Calu3 (cell line): ENCODE measurements at regions not wholly inside any gene's neighbourhood (a gene's known extent, or its start where the extent isn't known, plus 50 kb on each side); places are given as distances from the start of the nearest gene placed in this dataset.

Experiments
- BruUV-seq: library from RNA; stranded (reverse); fragments of 400-500 nt; replicated peaks from 2 replicates; lab custom pipeline; 2021; lab: Mats Ljungman, UMichigan
- CTCF ChIA-PET: fragments of 300-600 bp; sonication (Branson Sonifier 250); formaldehyde crosslinking; loops from one replicate; lab custom pipeline; 2022; ENCODE audit warnings: antibody characterized with exemption; lab: Charles Lee
- DNase-seq: peaks from one replicate; pipeline ENCODE4 v3.0.0; 2022
- H3K27ac Mint-ChIP-seq: one replicate; pipeline ENCODE4 v1.8.0; 2022; ENCODE audit warnings: mixed read lengths; ENCODE audit not compliant: unreplicated experiment
- H3K27me3 Mint-ChIP-seq: one replicate; pipeline ENCODE4 v1.8.0; 2022; ENCODE audit warnings: mixed read lengths; ENCODE audit not compliant: unreplicated experiment
- H3K36me3 Mint-ChIP-seq: one replicate; pipeline ENCODE4 v1.8.0; 2022; ENCODE audit warnings: mild to moderate bottlenecking, moderate library complexity, mixed read lengths; ENCODE audit not compliant: insufficient read depth, unreplicated experiment
- H3K4me1 Mint-ChIP-seq: one replicate; pipeline ENCODE4 v1.8.0; 2022; ENCODE audit warnings: mild to moderate bottlenecking, low read depth, mixed read lengths; ENCODE audit not compliant: unreplicated experiment
- H3K4me3 Mint-ChIP-seq: one replicate; pipeline ENCODE4 v1.8.0; 2022; ENCODE audit warnings: mild to moderate bottlenecking, low read depth, moderate library complexity, mixed read lengths; ENCODE audit not compliant: unreplicated experiment
- H3K9me3 Mint-ChIP-seq: one replicate; pipeline ENCODE4 v1.8.0; 2022; ENCODE audit warnings: low read depth, mixed read lengths; ENCODE audit not compliant: unreplicated experiment
- CTCF ChIP-seq: fragments of 200-600 bp; IDR thresholded peaks from one replicate; pipeline ENCODE4 v1.8.0; 2022; ENCODE audit warnings: antibody characterized with exemption; ENCODE audit not compliant: unreplicated experiment
- intact Hi-C: fragments of 100-400 bp; cut with micrococcal nuclease; formaldehyde crosslinking; loops from one replicate; pipeline ENCODE4 v1.10.0; 2022; ENCODE audit not compliant: unreplicated experiment

- peaks cover 24% of the 10 kb centered on the region for H3K36me3 Mint-ChIP-seq
- H3K4me1 Mint-ChIP-seq = peaks cover 28% of the 10 kb centered on the region
- peak overlapping the region; percentile 91 for H3K27ac Mint-ChIP-seq
- intact Hi-C loops = loop anchor here (1.0 to 2.0 kb wide), 5 partner anchors 14 to 81 kb away; no protein-coding TSS in a partner anchor
- no peaks in the 10 kb centered on the region for H3K27me3 Mint-ChIP-seq
- no peaks in the 10 kb centered on the region for H3K9me3 Mint-ChIP-seq
- peak; percentile 83 for DNase-seq
- no peak for TF ChIP-seq CTCF
- peak overlapping the region; percentile 22 for H3K4me3 Mint-ChIP-seq
- TSS peak; percentile 88 for BruUV-seq
- CTCF ChIA-PET = interaction anchor here (0.5 to 2.0 kb wide), 9 partner anchors 10 to 574 kb away, joined by 3 to 13 read pairs (median 4); no protein-coding TSS in a partner anchor
Measured at GRCh38 chr1:234997896-234998741, 130.5 kb downstream of the TOMM20 start.

GRCh38 chr1:234997201-234997895 is 131.3 kb downstream of the TOMM20 start:
- H3K27me3 Mint-ChIP-seq = no peaks in the 10 kb centered on the region
- no peak for TF ChIP-seq CTCF
- H3K9me3 Mint-ChIP-seq = no peaks in the 10 kb centered on the region
- H3K4me3 Mint-ChIP-seq = peak overlapping the region; percentile 22
- no TSS peak for BruUV-seq
- H3K27ac Mint-ChIP-seq = peak overlapping the region; percentile 91
- DNase-seq = peak; percentile 99
- CTCF ChIA-PET = interaction anchor here (0.5 to 2.0 kb wide), 10 partner anchors 9 to 477 kb away, joined by 3 to 13 read pairs (median 3); no protein-coding TSS in a partner anchor
- intact Hi-C loops = loop anchor here (1.0 to 2.0 kb wide), 5 partner anchors 13 to 82 kb away; no protein-coding TSS in a partner anchor
- peaks cover 24% of the 10 kb centered on the region for H3K36me3 Mint-ChIP-seq
- H3K4me1 Mint-ChIP-seq = peaks cover 28% of the 10 kb centered on the region

- Mint-ChIP-seq H3K9me3 (no peaks in the 10 kb centered on the region), H3K4me1 (peaks cover 29% of the 10 kb centered on the region), H3K27ac (peak overlapping the region; percentile 91), H3K4me3 (no peak overlapping the region), H3K36me3 (peaks cover 24% of the 10 kb centered on the region), H3K27me3 (no peaks in the 10 kb centered on the region)
- CTCF ChIA-PET = interaction anchor here (1.2 to 1.3 kb wide), 2 partner anchors 72 to 77 kb away, joined by 3 to 5 read pairs; no protein-coding TSS in a partner anchor
- intact Hi-C loops = loop anchor here (2.0 kb wide), 2 partner anchors 28 to 36 kb away; no protein-coding TSS in a partner anchor
- TF ChIP-seq CTCF = no peak
- no peak for DNase-seq
- BruUV-seq = no TSS peak
Measured at GRCh38 chr1:234996245-234996757, 132.3 kb downstream of the TOMM20 start.
